GM21423 (cell line): ENCODE measurements at regions not wholly inside any gene's neighbourhood (a gene's known extent, or its start where the extent isn't known, plus 50 kb on each side); places are given as distances from the start of the nearest gene placed in this dataset.
A peak's percentile ranks its signal among the peaks of the same experiment; 100 is the strongest.
"Not testable (repeated sequence)": the region's sequence is repeated elsewhere in the genome, so short reads cannot be mapped to it uniquely, and the experiment has no call there.

ENCODE experiments used
- ATAC-seq: cut with Tn5 transposase; IDR thresholded peaks from one replicate; pipeline ENCODE4 v1.9.1; 2021; ENCODE audit warnings: mild to moderate bottlenecking, moderate library complexity; ENCODE audit not compliant: unreplicated experiment

DNA sequence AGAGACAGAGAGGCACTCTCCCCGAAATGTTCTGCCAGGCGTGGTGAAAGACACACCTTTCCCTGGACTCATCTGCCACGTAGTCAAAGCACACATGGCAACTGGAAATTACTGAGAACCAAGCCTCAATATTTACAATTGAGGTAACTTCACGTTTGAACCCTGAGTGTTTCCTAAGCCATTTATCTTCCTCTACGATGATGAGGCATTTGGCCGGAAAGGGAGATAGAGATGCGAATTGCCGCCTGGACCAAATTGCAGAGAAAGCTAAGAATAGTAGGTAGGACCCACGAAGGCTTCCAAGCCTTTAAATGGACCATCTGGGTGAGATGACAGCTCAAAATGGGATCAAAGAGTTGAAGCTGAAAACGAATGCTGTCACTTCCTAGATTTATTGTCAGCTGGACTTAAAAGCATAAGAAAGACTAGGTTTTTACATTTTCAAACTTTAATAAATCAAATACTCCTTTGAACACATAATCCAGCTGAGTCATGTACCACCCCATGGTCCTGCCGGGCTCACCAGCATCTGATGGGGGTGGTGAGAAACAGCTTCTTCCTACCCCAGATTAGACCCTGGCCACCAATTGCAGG is 135.6 kb upstream of the LYZL2 start:
- ATAC-seq, result no peak

- ATAC-seq, result no peak
Measured at GRCh38 chr10:30763918-30764317, 134.4 kb upstream of the LYZL2 start.

GRCh38 chr10:30762620-30763019 is 133.1 kb upstream of the LYZL2 start:
- ATAC-seq, result no peak

GRCh38 chr10:30759423-30759822 is 129.9 kb upstream of the LYZL2 start:
- no peak for ATAC-seq

DNA sequence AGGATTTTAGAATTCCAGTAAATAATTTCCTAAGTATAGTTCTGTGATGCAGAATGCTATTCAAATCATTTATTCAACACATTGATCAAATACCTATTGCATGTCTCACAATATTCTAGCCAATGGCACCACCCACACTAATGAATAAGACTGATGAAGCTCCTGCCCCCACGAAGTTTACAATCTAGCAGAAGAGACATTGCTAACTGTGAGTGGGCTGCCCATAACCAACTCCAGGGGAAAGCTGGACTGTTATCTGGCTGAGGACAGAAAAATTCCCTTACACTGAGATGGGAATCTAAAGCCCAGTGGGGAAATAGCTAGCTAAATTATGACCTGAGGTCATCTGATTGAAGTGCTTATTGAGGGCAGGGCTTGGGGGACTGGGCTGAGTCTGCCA is 128.8 kb upstream of the LYZL2 start:
- no peak for ATAC-seq

DNA sequence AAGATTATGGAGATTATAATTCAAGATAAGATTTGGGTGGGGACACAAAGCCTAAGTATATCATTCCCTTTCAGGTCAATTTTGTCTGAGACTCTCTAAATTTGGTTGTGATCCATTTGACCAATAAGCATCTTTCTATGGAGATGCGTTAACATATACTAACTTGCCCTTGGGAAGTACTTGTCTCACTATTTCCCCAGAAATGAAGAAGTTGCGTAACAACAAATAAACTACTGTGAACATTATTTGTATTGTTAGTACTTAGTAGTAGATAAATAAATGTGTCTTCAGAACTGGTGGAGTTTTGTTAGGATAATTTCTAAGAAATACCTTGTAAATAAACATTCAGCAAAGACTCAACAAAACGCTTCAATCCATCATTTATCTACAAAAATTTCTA is 127.3 kb upstream of the LYZL2 start:
- no peak for ATAC-seq

DNA sequence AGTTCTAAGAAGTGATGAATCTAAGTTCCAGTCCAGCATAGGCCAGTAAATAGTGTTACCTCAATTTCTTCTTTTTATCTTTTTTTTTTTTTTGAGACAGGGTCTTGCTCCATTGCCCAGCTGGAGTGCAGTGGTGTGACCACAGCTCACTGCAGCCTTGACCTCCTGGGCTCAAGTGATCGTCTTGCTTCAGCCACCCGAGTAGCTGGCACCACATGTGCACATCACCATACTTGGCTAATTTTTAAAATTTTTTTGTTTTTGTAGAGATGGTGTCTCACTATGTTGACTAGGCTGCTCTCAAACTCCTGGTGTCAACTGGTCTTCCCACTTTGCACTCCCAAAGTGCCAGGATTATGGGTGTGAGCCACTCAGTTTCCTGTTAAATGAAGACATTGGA is 126.6 kb upstream of the LYZL2 start:
- ATAC-seq, result no peak

DNA sequence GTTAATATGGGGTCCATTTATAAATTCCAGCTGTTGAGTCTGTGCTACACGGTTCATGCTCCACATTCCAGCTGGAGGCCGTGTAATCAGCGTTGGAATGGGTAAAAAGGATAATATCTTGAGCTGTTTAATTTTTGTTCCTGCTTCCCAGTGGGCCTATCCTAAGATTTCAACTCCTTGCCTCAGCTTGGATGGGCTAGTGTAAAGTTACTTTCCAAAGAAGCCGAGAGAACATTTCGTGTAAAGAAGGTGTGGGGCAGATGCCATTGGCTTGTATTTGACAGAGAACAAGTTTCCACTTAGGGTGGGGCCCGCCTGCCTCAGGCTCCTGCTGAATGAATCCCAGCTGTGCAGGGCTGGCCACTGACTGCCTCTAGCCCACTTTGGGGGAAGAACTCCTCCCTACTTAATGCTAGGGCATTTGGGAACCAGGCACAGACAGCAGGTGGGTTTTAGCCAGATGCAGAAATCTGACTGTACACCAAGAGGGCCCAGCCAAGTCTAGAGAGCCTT is 125.9 kb upstream of the LYZL2 start:
- ATAC-seq, result no peak

GRCh38 chr10:30752481-30752881 is 122.9 kb upstream of the LYZL2 start:
- ATAC-seq, result no peak

GRCh38 chr10:30751678-30752331 is 122.3 kb upstream of the LYZL2 start:
- peak; percentile 67 for ATAC-seq

DNA sequence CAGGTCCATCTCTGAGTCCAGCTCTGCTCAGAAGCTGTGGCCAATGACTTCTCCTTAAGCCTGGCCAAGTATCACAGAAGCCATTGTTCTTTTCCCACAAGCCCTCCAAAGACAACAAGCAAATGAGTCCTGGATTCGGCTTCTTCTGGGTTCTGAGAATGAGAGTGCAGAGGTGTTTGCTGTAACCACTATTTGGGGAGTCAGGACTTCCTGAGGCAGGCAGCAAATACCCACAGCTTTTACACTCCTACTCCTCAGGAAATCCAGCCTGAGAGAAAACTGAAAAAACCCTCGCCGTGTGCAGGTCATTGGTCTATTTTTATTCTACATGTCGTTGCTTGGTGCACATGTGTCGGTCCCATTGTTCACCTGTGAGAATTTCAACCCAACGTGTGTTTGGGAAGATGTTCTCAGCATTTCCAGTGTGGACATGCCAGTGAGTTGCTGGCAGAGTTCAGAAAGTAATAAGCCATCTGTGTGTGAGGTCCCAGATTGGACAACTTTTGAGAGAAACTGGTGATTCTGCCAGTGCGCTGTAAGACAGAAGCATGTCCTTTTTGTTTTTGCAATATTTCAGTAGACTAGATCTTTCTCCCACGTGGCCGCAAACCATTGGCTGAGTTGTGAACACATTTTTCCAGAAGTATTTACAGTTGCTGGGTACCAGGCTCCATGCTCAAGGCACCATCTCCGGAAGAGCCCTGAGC is 121.6 kb upstream of the LYZL2 start:
- ATAC-seq, result no peak

- ATAC-seq, result no peak
Measured at GRCh38 chr10:30749385-30749784, 119.8 kb upstream of the LYZL2 start.

GRCh38 chr10:30748152-30748973 is 118.8 kb upstream of the LYZL2 start:
- no peak for ATAC-seq

GRCh38 chr10:30747633-30748032 is 118.1 kb upstream of the LYZL2 start:
- ATAC-seq, result no peak

DNA sequence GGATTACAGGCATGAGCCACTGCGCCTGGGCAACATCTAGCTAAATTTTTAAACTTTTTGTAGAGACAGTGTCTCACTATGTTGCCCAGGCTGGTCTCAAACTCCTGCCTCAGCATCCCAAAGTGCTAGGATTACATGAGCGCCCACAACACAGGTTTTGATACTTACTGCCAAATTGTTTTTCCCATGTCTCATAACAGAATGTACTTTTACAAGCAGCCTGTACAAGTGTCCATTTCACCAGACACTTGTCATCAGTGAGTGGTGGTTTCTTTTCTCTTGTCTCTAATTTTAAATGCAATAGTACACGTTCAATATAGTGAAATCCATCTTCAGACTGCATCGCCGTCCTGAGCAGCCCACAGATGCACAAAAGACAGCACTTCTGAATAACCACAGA is 116.4 kb upstream of the LYZL2 start:
- no peak for ATAC-seq

DNA sequence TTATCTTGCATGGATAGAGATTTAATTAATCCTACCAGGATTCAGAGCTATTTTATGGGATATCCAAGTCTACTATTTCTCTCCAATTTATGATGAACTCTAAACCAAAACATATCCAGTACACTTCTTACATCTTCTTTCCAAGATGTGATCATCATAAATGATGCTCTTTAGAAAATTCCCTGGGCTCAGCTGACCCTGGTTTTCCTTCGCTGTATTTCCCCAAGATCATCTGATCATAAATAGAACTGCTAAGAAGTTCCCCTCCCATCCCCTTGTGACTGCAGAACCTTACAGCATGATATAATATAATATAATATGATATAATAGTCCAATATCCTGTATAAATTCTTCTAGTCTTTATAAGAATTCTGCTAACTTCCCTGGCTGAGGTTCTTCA is 114.6 kb upstream of the LYZL2 start:
- no peak for ATAC-seq

DNA sequence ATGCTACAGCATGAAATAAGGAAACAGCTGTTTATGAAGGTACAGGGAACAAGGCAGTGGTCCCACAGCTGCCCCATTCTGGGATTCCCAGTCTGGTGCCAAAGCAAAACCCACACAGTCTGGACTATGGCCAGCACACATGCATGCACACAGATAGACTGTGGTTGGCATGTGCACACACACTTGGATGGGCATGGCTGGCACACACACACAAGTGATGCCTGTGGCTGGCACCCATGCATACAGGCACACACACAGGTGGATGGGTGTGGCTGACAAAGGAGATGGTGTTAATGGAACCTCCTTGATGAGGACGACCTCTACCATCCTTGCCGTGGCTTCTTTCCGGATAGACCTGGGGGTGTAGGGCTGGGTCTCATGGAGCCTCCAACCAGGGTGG is 114.0 kb upstream of the LYZL2 start:
- no peak for ATAC-seq

- peak; percentile 65 for ATAC-seq
Measured at GRCh38 chr10:30742471-30742870, 112.9 kb upstream of the LYZL2 start.

GRCh38 chr10:30740774-30741173 is 111.2 kb upstream of the LYZL2 start:
- ATAC-seq, result not testable (repeated sequence)

DNA sequence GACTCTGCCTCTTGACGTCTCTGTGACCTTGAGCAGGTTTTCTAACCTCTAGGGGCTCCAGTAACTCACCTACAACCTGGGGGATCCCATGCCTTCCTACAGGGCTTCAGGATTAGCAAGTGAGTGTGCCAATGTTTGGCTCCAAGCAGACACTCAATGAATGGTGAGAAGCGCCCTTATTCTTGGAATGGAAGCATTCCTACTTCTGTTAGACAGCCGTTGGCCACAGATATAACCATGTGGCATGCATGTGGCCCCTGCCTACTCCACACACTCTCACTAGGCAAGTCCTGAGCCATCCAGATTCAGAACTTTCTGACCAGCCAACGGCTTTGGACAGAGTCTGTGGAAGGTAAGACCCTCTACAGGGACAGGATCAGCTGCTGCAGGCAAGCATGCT is 108.9 kb upstream of the LYZL2 start:
- ATAC-seq, result no peak

DNA sequence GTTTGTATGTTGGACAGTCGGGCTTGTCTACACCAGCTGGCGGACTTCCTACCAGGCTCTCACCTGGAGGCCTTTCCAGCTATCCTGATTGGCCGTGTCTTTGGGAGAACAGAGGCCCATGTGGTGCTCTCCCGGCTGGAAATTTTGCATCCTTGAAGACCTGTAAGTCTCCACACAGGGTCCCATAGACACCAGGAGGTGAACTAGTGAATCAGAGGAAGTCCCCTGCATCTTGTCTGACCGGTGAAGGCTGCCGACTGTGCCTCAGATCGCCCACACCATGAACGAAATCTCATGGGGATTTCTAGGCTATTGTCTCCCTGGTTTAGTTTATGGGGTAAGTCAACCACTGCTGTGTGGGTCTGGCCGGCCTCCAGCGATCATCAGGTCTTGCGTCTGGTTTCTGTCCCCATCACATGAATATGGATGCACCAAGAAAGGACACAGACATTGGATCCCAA is 108.4 kb upstream of the LYZL2 start:
- no peak for ATAC-seq
